HepG2 (cell line): ENCODE measurements at regions not wholly inside any gene's neighbourhood (a gene's known extent, or its start where the extent isn't known, plus 50 kb on each side); places are given as distances from the start of the nearest gene placed in this dataset.

ENCODE experiments used
- AKAP8 ChIP-seq: sonication (generic); formaldehyde crosslinking; IDR thresholded peaks from 2 replicates; pipeline ENCODE4 v1.5.1; 2020; ENCODE audit warnings: mild to moderate bottlenecking, missing genetic modification reagents
- ATF7-NPFF ChIP-seq: sonication (generic); formaldehyde crosslinking; IDR thresholded peaks from 2 replicates; pipeline ENCODE4 v1.8.1; 2023; ENCODE audit warnings: mild to moderate bottlenecking, low read depth, missing genetic modification reagents, moderate library complexity
- CBX1 ChIP-seq: IDR thresholded peaks from one replicate; pipeline ENCODE4 v1.6.1; 2016; ENCODE audit warnings: antibody characterized with exemption, low read depth
- KLF16 ChIP-seq, 2 experiments: sonication (generic) in 1 of 2; formaldehyde crosslinking in 1 of 2; IDR thresholded peaks; 2 replicates each; pipeline versions ENCODE4 v1.6.1 to v1.8.0; 2016 to 2023; ENCODE audit warnings: missing genetic modification reagents in 2 of 2, missing compliant biosample characterization in 1 of 2
- NR1H2 ChIP-seq: sonication (generic); formaldehyde crosslinking; IDR thresholded peaks from 2 replicates; pipeline ENCODE4 v1.8.1; 2022; ENCODE audit warnings: low read depth, missing genetic modification reagents, borderline replicate concordance
- RBM22 ChIP-seq: fragments of 200-400 bp; formaldehyde crosslinking; optimal IDR thresholded peaks from 2 replicates; pipeline ENCODE3; 2017; ENCODE audit warnings: mild to moderate bottlenecking, low read length, moderate library complexity
- RXRB ChIP-seq: IDR thresholded peaks from 2 replicates; pipeline ENCODE4 v1.6.1; 2016; ENCODE audit warnings: borderline replicate concordance, missing genetic modification reagents, missing compliant biosample characterization
- SRY ChIP-seq: sonication (generic); formaldehyde crosslinking; IDR thresholded peaks from 2 replicates; pipeline ENCODE4 v1.8.0; 2022; ENCODE audit warnings: mild to moderate bottlenecking, missing genetic modification reagents
- ZC3H13 ChIP-seq: sonication (generic); formaldehyde crosslinking; IDR thresholded peaks from 2 replicates; pipeline ENCODE4 v1.8.1; 2023; ENCODE audit warnings: mild to moderate bottlenecking, missing genetic modification reagents, moderate library complexity
- ZFP36L2 ChIP-seq: sonication (generic); formaldehyde crosslinking; IDR thresholded peaks from 2 replicates; pipeline ENCODE4 v1.4.0; 2020; ENCODE audit warnings: missing genetic modification reagents
- ZNF136 ChIP-seq: sonication (generic); formaldehyde crosslinking; IDR thresholded peaks from 2 replicates; pipeline ENCODE4 v1.8.1; 2022; ENCODE audit warnings: low read depth, mild to moderate bottlenecking, moderate library complexity, missing genetic modification reagents
- ZNF292 ChIP-seq: sonication (generic); formaldehyde crosslinking; IDR thresholded peaks from 2 replicates; pipeline ENCODE4 v1.8.1; 2022; ENCODE audit warnings: mild to moderate bottlenecking, low read depth, missing genetic modification reagents, borderline replicate concordance
- ZNF331 ChIP-seq: sonication (generic); formaldehyde crosslinking; IDR thresholded peaks from 2 replicates; pipeline ENCODE4 v1.4.0; 2020; ENCODE audit warnings: missing genetic modification reagents
- ZNF816 ChIP-seq: sonication (generic); formaldehyde crosslinking; IDR thresholded peaks from 2 replicates; pipeline ENCODE4 v1.8.0; 2022; ENCODE audit warnings: missing genetic modification reagents, mild to moderate bottlenecking, borderline replicate concordance
- ZSCAN9 ChIP-seq: IDR thresholded peaks from 2 replicates; pipeline ENCODE4 v1.6.1; 2016; ENCODE audit warnings: borderline replicate concordance
- TF ChIP-seq, protein P1 (sequence below): IDR thresholded peaks from 2 replicates; pipeline ENCODE4 v1.4.0; 2020; ENCODE audit warnings: mild to moderate bottlenecking, missing genetic modification reagents
- TF ChIP-seq, protein P2 (sequence below): sonication (generic); formaldehyde crosslinking; IDR thresholded peaks from 2 replicates; pipeline ENCODE4 v1.5.1; 2020; ENCODE audit warnings: missing genetic modification reagents, mild to moderate bottlenecking, borderline replicate concordance
- TF ChIP-seq, protein P3 (sequence below): sonication (generic); formaldehyde crosslinking; IDR thresholded peaks from 2 replicates; pipeline ENCODE4 v1.4.0; 2020; ENCODE audit warnings: missing genetic modification reagents, borderline replicate concordance
- TF ChIP-seq, protein P4 (sequence below): IDR thresholded peaks from 2 replicates; pipeline ENCODE4 v1.6.1; 2016; ENCODE audit warnings: low read depth

DNA sequence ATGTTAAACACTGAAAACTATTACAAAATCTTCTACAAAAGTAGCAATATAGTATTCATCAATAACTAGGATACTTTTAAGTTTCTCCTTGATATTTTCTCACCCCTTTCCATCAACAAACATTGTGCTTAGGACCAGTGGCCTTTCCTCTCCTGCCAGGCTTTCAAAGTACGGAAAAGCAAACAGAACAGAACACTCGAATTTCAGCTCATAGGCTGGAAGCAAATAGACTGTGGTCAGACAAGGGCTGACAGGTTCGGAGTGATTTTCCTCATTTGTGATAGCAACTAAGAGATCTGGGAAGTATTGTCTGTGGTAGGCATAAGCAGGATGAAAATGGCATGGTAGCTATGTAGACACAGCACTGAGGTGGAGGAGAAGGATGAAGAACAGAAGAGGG, 68.6 kb upstream of the SORBS2 start (continued):
- TF ChIP-seq, protein P1, sequence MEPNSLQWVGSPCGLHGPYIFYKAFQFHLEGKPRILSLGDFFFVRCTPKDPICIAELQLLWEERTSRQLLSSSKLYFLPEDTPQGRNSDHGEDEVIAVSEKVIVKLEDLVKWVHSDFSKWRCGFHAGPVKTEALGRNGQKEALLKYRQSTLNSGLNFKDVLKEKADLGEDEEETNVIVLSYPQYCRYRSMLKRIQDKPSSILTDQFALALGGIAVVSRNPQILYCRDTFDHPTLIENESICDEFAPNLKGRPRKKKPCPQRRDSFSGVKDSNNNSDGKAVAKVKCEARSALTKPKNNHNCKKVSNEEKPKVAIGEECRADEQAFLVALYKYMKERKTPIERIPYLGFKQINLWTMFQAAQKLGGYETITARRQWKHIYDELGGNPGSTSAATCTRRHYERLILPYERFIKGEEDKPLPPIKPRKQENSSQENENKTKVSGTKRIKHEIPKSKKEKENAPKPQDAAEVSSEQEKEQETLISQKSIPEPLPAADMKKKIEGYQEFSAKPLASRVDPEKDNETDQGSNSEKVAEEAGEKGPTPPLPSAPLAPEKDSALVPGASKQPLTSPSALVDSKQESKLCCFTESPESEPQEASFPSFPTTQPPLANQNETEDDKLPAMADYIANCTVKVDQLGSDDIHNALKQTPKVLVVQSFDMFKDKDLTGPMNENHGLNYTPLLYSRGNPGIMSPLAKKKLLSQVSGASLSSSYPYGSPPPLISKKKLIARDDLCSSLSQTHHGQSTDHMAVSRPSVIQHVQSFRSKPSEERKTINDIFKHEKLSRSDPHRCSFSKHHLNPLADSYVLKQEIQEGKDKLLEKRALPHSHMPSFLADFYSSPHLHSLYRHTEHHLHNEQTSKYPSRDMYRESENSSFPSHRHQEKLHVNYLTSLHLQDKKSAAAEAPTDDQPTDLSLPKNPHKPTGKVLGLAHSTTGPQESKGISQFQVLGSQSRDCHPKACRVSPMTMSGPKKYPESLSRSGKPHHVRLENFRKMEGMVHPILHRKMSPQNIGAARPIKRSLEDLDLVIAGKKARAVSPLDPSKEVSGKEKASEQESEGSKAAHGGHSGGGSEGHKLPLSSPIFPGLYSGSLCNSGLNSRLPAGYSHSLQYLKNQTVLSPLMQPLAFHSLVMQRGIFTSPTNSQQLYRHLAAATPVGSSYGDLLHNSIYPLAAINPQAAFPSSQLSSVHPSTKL (CRISPR knock-in tag): 0 out of 2 replicates have a peak, but pooled peaks have one; percentile 26
- TF ChIP-seq, protein P2, sequence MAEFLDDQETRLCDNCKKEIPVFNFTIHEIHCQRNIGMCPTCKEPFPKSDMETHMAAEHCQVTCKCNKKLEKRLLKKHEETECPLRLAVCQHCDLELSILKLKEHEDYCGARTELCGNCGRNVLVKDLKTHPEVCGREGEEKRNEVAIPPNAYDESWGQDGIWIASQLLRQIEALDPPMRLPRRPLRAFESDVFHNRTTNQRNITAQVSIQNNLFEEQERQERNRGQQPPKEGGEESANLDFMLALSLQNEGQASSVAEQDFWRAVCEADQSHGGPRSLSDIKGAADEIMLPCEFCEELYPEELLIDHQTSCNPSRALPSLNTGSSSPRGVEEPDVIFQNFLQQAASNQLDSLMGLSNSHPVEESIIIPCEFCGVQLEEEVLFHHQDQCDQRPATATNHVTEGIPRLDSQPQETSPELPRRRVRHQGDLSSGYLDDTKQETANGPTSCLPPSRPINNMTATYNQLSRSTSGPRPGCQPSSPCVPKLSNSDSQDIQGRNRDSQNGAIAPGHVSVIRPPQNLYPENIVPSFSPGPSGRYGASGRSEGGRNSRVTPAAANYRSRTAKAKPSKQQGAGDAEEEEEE: no peak
- TF ChIP-seq NR1H2 (CRISPR knock-in tag) (no peak), ZNF331 (CRISPR knock-in tag) (0 out of 2 replicates have a peak, but pooled peaks have one; percentile 41), ZSCAN9 (no peak), ATF7-NPFF (CRISPR knock-in tag) (no peak), ZNF292 (CRISPR knock-in tag) (0 out of 2 replicates have a peak, but pooled peaks have one; percentile 48), CBX1 (no peak), RBM22 (no peak), ZNF816 (CRISPR knock-in tag) (no peak), SRY (CRISPR knock-in tag) (no peak), KLF16 (CRISPR knock-in tag; IDR thresholded peaks at IDR 0.05) (no peak), ZC3H13 (CRISPR knock-in tag) (no peak), RXRB (CRISPR knock-in tag) (peak; percentile 20; the same call in 1 of the 2 replicates), ZFP36L2 (CRISPR knock-in tag) (no peak), ZNF136 (CRISPR knock-in tag) (no peak), AKAP8 (CRISPR knock-in tag) (no peak)
- TF ChIP-seq, protein P3, sequence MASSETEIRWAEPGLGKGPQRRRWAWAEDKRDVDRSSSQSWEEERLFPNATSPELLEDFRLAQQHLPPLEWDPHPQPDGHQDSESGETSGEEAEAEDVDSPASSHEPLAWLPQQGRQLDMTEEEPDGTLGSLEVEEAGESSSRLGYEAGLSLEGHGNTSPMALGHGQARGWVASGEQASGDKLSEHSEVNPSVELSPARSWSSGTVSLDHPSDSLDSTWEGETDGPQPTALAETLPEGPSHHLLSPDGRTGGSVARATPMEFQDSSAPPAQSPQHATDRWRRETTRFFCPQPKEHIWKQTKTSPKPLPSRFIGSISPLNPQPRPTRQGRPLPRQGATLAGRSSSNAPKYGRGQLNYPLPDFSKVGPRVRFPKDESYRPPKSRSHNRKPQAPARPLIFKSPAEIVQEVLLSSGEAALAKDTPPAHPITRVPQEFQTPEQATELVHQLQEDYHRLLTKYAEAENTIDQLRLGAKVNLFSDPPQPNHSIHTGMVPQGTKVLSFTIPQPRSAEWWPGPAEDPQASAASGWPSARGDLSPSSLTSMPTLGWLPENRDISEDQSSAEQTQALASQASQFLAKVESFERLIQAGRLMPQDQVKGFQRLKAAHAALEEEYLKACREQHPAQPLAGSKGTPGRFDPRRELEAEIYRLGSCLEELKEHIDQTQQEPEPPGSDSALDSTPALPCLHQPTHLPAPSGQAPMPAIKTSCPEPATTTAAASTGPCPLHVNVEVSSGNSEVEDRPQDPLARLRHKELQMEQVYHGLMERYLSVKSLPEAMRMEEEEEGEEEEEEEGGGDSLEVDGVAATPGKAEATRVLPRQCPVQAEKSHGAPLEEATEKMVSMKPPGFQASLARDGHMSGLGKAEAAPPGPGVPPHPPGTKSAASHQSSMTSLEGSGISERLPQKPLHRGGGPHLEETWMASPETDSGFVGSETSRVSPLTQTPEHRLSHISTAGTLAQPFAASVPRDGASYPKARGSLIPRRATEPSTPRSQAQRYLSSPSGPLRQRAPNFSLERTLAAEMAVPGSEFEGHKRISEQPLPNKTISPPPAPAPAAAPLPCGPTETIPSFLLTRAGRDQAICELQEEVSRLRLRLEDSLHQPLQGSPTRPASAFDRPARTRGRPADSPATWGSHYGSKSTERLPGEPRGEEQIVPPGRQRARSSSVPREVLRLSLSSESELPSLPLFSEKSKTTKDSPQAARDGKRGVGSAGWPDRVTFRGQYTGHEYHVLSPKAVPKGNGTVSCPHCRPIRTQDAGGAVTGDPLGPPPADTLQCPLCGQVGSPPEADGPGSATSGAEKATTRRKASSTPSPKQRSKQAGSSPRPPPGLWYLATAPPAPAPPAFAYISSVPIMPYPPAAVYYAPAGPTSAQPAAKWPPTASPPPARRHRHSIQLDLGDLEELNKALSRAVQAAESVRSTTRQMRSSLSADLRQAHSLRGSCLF (CRISPR knock-in tag): no peak
- TF ChIP-seq, protein P4, sequence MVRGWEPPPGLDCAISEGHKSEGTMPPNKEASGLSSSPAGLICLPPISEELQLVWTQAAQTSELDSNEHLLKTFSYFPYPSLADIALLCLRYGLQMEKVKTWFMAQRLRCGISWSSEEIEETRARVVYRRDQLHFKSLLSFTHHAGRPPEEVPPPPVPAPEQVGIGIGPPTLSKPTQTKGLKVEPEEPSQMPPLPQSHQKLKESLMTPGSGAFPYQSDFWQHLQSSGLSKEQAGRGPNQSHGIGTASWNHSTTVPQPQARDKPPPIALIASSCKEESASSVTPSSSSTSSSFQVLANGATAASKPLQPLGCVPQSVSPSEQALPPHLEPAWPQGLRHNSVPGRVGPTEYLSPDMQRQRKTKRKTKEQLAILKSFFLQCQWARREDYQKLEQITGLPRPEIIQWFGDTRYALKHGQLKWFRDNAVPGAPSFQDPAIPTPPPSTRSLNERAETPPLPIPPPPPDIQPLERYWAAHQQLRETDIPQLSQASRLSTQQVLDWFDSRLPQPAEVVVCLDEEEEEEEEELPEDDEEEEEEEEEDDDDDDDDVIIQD (CRISPR knock-in tag): 0 out of 2 replicates have a peak, but pooled peaks have one; percentile 53
